ENCODE measurements at regions not wholly inside any gene's neighbourhood (a gene's known extent, or its start where the extent isn't known, plus 50 kb on each side); places are given as distances from the start of the nearest gene placed in this dataset.

- TF ChIP-seq BCLAF1 (IDR thresholded peaks at IDR 0.05), result no peak
- no peak for TF ChIP-seq NKRF (conservative IDR thresholded peaks at IDR 0.05)
- TF ChIP-seq RAD21 (IDR thresholded peaks at IDR 0.05; ENCODE audit: insufficient read depth, low read depth, low read length), result no peak
- TF ChIP-seq FOS (IDR thresholded peaks at IDR 0.05; ENCODE audit: borderline replicate concordance, extremely low read depth, insufficient read length), result no peak
- TF ChIP-seq NR2C2 (IDR thresholded peaks at IDR 0.05; ENCODE audit: borderline replicate concordance, control insufficient read depth, insufficient read length, low read depth), result no peak
- no peak for TF ChIP-seq SKIL (IDR thresholded peaks at IDR 0.05; ENCODE audit: low read depth, poor library complexity, severe bottlenecking)
- no peak for TF ChIP-seq MYB (IDR thresholded peaks at IDR 0.05; ENCODE audit: borderline replicate concordance, low read depth, low read length)
- no peak for TF ChIP-seq STAT1 (conservative IDR thresholded peaks at IDR 0.05)
- no peak for TF ChIP-seq GABPA (IDR thresholded peaks at IDR 0.05; ENCODE audit: low read depth)
- TF ChIP-seq USF2 (IDR thresholded peaks at IDR 0.05; ENCODE audit: borderline replicate concordance, low read depth, low read length), result no peak
- TF ChIP-seq PML (IDR thresholded peaks at IDR 0.05; ENCODE audit: low read length), result no peak
- TF ChIP-seq CBFB (IDR thresholded peaks at IDR 0.05; ENCODE audit: low read depth), result no peak
- TF ChIP-seq E4F1 (IDR thresholded peaks at IDR 0.05; ENCODE audit: borderline replicate concordance, partially characterized antibody), result no peak
- no peak for TF ChIP-seq SMAD5 (IDR thresholded peaks at IDR 0.05; ENCODE audit: low read depth)
- no peak for TF ChIP-seq HDGF (IDR thresholded peaks at IDR 0.05)
- no peak for TF ChIP-seq STAT3 (IDR thresholded peaks at IDR 0.05; ENCODE audit: low read depth, low read length)
- TF ChIP-seq POU2F2 (IDR thresholded peaks at IDR 0.05; ENCODE audit: borderline replicate concordance, low read depth, low read length), result peak; percentile 66; the same call in 1 of the 3 replicates
- no peak for TF ChIP-seq E2F4 (IDR thresholded peaks at IDR 0.05; ENCODE audit: low read depth, low read length)
- TF ChIP-seq CBX5 (IDR thresholded peaks at IDR 0.05; ENCODE audit: low read depth), result no peak
- 0 out of 2 replicates have a peak, but pooled peaks have one; percentile 39 for TF ChIP-seq ATF7 (IDR thresholded peaks at IDR 0.05; ENCODE audit: low read depth)
Measured at GRCh38 chr11:19433367-19433766, 192.6 kb upstream of the E2F8 start (continued).

All from GM12878 (cell line).